ENCODE measurements at regions not wholly inside any gene's neighbourhood (a gene's known extent, or its start where the extent isn't known, plus 50 kb on each side); places are given as distances from the start of the nearest gene placed in this dataset.

DNA sequence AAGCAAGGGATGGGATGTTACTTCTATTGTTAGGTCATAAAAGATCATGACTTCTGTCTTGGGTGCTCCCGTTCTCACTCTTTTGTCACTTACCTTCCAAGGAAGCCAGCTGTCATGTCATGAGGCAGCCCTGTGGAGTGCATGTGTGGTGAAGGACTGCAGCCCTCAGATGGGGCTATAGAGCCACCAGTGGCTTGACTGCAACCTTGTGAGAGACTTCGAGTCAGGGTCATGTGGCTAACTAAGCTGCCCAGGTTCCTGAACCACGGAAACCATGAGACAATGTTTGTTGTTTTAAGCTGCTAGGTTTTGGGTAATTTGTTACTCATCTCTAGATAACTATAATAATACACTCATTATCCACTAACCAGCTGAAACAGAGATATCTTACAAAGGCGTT is 477.1 kb downstream of the BTBD3 start:
- Histone ChIP-seq H3K36me3 (ENCODE audit: insufficient read depth, low read length) (no peaks in the 10 kb centered on the region), H4K20me1 (ENCODE audit: insufficient read depth, low read depth, low read length) (no peaks in the 10 kb centered on the region), H3K79me2 (ENCODE audit: low read length) (no peaks in the 10 kb centered on the region), H3K27ac (ENCODE audit: low read length) (no peak overlapping the region), H3K9ac (ENCODE audit: low read length) (no peak overlapping the region), H3K9me2 (replicated peaks; ENCODE audit: insufficient read depth, low read length) (no peaks in the 10 kb centered on the region), H2AFZ (ENCODE audit: low read length) (no peak overlapping the region), H3K9me3 (ENCODE audit: low read length) (peaks cover 6% of the 10 kb centered on the region), H3K4me3 (ENCODE audit: low read length) (no peak overlapping the region), H3K4me1 (ENCODE audit: low read length) (no peaks in the 10 kb centered on the region), H3K27me3 (ENCODE audit: low read length) (no peaks in the 10 kb centered on the region), H3K4me2 (ENCODE audit: low read depth, low read length, poor library complexity, severe bottlenecking) (no peak overlapping the region)
- peak; percentile 42 for DNase-seq

DNA sequence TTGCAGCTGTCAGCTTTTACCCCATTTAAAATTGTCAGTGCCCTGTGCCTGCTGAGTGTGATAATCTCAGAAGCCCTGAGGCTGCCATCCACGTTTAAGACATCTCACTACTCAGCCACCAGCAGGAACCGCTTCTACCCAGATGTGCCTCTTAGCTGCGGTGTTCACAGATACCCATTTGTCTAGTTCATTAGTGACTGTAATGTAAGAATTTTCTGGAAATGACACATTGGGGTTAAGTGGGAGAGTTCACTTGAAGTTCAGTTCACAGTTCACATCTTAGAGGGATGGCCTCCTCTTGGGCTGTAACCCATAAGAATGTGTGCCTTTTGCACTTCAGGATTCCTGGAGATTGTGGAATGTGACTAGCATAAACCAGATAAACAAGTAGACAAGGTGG is 477.7 kb downstream of the BTBD3 start:
- no peaks in the 10 kb centered on the region for H3K27me3 ChIP-seq (ENCODE audit: low read length)
- no peak overlapping the region for H3K4me3 ChIP-seq (ENCODE audit: low read length)
- no peaks in the 10 kb centered on the region for H3K4me1 ChIP-seq (ENCODE audit: low read length)
- H4K20me1 ChIP-seq (ENCODE audit: insufficient read depth, low read depth, low read length): no peaks in the 10 kb centered on the region
- no peaks in the 10 kb centered on the region for H3K79me2 ChIP-seq (ENCODE audit: low read length)
- H3K9me3 ChIP-seq (ENCODE audit: low read length): peaks cover 6% of the 10 kb centered on the region
- DNase-seq: no peak
- H3K4me2 ChIP-seq (ENCODE audit: low read depth, low read length, poor library complexity, severe bottlenecking): no peak overlapping the region
- no peaks in the 10 kb centered on the region for H3K9me2 ChIP-seq (replicated peaks; ENCODE audit: insufficient read depth, low read length)
- no peak overlapping the region for H3K9ac ChIP-seq (ENCODE audit: low read length)
- H2AFZ ChIP-seq (ENCODE audit: low read length): no peak overlapping the region
- H3K27ac ChIP-seq (ENCODE audit: low read length): no peak overlapping the region
- H3K36me3 ChIP-seq (ENCODE audit: insufficient read depth, low read length): no peaks in the 10 kb centered on the region

DNA sequence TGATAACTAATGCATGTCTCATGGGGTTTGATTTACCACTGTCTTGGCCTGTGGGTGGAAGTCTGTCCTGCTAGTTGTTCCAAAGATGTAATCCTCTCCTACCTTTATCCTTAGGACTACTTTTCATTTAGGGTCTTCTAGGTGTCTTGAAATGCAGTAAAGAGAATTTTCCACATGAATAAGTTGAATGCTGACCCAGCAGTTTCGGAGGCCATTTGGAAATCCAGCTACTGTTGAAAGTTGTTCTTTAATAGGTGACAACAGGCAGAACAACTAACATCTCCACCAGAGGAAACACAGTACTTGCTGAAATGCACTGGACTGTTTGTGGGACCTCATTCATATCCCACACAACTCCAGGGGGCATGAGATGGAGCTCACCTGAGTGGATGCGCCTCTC is 478.1 kb downstream of the BTBD3 start:
- no peak for DNase-seq
- Histone ChIP-seq H2AFZ (ENCODE audit: low read length) (no peak overlapping the region), H3K4me3 (ENCODE audit: low read length) (no peak overlapping the region), H3K9me3 (ENCODE audit: low read length) (peaks cover 6% of the 10 kb centered on the region), H3K9ac (ENCODE audit: low read length) (no peak overlapping the region), H3K27ac (ENCODE audit: low read length) (no peak overlapping the region), H3K4me2 (ENCODE audit: low read depth, low read length, poor library complexity, severe bottlenecking) (no peak overlapping the region), H4K20me1 (ENCODE audit: insufficient read depth, low read depth, low read length) (no peaks in the 10 kb centered on the region), H3K4me1 (ENCODE audit: low read length) (no peaks in the 10 kb centered on the region), H3K36me3 (ENCODE audit: insufficient read depth, low read length) (no peaks in the 10 kb centered on the region), H3K79me2 (ENCODE audit: low read length) (no peaks in the 10 kb centered on the region), H3K9me2 (replicated peaks; ENCODE audit: insufficient read depth, low read length) (no peaks in the 10 kb centered on the region), H3K27me3 (ENCODE audit: low read length) (no peaks in the 10 kb centered on the region)

DNA sequence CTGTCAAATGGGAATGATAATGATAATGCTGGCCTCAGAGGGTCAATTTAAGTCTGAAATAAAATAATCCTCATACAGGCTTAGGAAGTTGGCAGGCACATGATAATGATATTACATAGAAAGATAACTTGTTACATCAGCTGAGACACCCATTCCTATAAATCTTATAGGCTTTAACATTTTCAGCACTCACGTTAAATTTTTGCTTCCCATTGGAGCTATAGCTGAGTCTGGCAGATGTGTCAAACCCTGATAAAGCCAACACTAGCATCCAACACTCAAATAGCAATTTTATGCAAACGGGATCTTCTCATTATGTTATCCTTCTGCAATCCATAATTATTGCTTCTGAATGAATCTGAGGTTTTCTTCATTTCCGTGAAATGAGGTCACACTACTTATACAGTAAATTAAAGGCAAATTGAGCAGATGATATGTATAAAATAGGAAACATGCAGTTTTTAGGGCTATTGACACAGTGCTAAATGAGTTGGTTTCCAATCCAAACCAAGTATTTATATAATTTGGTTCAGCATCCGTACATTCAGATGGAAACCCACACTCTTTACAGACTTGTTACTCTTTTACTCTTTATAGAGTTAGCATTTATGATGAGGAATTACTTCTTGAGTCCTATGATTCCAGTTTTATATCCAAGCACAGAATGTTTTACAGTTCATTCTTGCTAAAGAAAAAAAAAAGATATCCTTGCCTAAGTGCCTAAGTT is 481.6 kb downstream of the BTBD3 start:
- Histone ChIP-seq H3K27me3 (ENCODE audit: low read length) (no peaks in the 10 kb centered on the region), H3K36me3 (ENCODE audit: insufficient read depth, low read length) (no peaks in the 10 kb centered on the region), H2AFZ (ENCODE audit: low read length) (no peak overlapping the region), H3K79me2 (ENCODE audit: low read length) (no peaks in the 10 kb centered on the region), H3K9ac (ENCODE audit: low read length) (no peak overlapping the region), H3K27ac (ENCODE audit: low read length) (no peak overlapping the region), H3K4me3 (ENCODE audit: low read length) (no peak overlapping the region), H3K9me3 (ENCODE audit: low read length) (peaks cover 6% of the 10 kb centered on the region), H3K4me2 (ENCODE audit: low read depth, low read length, poor library complexity, severe bottlenecking) (no peak overlapping the region), H3K4me1 (ENCODE audit: low read length) (no peaks in the 10 kb centered on the region), H4K20me1 (ENCODE audit: insufficient read depth, low read depth, low read length) (no peaks in the 10 kb centered on the region), H3K9me2 (replicated peaks; ENCODE audit: insufficient read depth, low read length) (no peaks in the 10 kb centered on the region)
- DNase-seq: no peak

DNA sequence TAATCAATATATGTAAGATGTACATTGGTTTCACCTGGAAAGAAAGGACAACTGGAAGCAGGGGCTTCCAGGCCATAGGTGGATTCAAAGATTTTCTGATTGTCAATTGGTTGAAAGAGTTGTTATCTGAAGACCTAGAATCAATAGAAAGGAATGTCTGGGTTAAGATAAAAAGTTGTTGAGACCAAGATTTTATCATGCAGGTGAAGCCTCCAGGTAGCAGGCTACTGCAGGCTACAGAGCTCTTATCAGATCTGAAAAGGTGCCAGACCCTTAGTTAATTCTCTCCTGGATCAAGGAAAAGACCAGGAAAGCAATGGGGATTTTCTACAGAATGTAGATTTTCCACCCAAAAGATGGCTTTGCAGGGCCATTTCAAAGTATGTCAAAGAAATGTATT is 487.2 kb downstream of the BTBD3 start:
- H3K9me3 ChIP-seq (ENCODE audit: low read length): peaks cover 25% of the 10 kb centered on the region
- no peaks in the 10 kb centered on the region for H3K4me1 ChIP-seq (ENCODE audit: low read length)
- no peak overlapping the region for H3K4me3 ChIP-seq (ENCODE audit: low read length)
- no peak for DNase-seq
- H4K20me1 ChIP-seq (ENCODE audit: insufficient read depth, low read depth, low read length): no peaks in the 10 kb centered on the region
- H3K9ac ChIP-seq (ENCODE audit: low read length): no peak overlapping the region
- no peaks in the 10 kb centered on the region for H3K9me2 ChIP-seq (replicated peaks; ENCODE audit: insufficient read depth, low read length)
- H3K4me2 ChIP-seq (ENCODE audit: low read depth, low read length, poor library complexity, severe bottlenecking): no peak overlapping the region
- no peaks in the 10 kb centered on the region for H3K36me3 ChIP-seq (ENCODE audit: insufficient read depth, low read length)
- H3K27me3 ChIP-seq (ENCODE audit: low read length): no peaks in the 10 kb centered on the region
- no peak overlapping the region for H3K27ac ChIP-seq (ENCODE audit: low read length)
- H2AFZ ChIP-seq (ENCODE audit: low read length): no peak overlapping the region
- H3K79me2 ChIP-seq (ENCODE audit: low read length): no peaks in the 10 kb centered on the region

DNA sequence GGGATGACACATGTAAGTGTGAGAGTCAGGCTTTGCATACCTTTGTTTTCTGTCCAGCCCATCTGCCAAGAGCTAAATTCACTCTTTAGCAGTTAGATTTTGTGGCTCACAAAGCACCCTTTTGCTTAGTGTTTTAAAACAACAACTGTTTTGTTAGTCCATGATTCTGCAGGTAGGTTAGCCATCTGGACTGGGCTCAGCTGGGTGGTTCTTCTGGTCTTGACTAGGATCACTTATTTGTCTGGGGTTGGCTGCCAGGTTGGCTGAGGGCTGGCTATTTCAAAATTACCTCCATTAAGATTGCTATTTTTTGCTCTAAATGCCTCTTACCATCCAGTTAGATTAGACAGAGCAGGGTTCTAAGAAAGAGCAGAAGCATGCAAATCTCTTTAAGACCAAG is 489.3 kb downstream of the BTBD3 start:
- peaks cover 30% of the 10 kb centered on the region for H3K9me3 ChIP-seq (ENCODE audit: low read length)
- no peaks in the 10 kb centered on the region for H4K20me1 ChIP-seq (ENCODE audit: insufficient read depth, low read depth, low read length)
- no peak overlapping the region for H3K4me3 ChIP-seq (ENCODE audit: low read length)
- no peak overlapping the region for H2AFZ ChIP-seq (ENCODE audit: low read length)
- H3K4me2 ChIP-seq (ENCODE audit: low read depth, low read length, poor library complexity, severe bottlenecking): no peak overlapping the region
- no peaks in the 10 kb centered on the region for H3K79me2 ChIP-seq (ENCODE audit: low read length)
- no peak overlapping the region for H3K27ac ChIP-seq (ENCODE audit: low read length)
- H3K9ac ChIP-seq (ENCODE audit: low read length): no peak overlapping the region
- no peaks in the 10 kb centered on the region for H3K27me3 ChIP-seq (ENCODE audit: low read length)
- no peaks in the 10 kb centered on the region for H3K36me3 ChIP-seq (ENCODE audit: insufficient read depth, low read length)
- DNase-seq: no peak
- H3K4me1 ChIP-seq (ENCODE audit: low read length): no peaks in the 10 kb centered on the region
- H3K9me2 ChIP-seq (replicated peaks; ENCODE audit: insufficient read depth, low read length): no peaks in the 10 kb centered on the region

DNA sequence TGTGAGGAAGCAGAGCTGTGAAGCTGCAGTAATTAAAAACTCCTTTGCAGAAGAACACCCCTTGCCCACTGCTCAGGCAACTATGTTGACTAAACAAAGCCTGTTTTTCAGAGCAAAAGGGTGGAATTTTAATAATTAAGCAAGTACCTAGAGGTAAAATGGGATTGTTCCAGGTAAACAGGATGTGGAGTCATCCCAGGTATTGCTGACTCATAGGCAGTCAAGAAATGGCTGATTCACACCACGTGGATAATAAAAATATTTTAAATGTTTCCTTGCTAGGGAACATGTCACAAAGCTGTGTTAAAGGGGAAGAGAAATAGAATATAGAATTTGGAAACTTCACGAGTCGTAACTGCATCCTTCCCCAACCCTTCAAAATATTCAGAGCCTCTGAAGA is 491.8 kb downstream of the BTBD3 start:
- no peak overlapping the region for H3K27ac ChIP-seq (ENCODE audit: low read length)
- H3K9me2 ChIP-seq (replicated peaks; ENCODE audit: insufficient read depth, low read length): no peaks in the 10 kb centered on the region
- H3K36me3 ChIP-seq (ENCODE audit: insufficient read depth, low read length): no peaks in the 10 kb centered on the region
- H3K9ac ChIP-seq (ENCODE audit: low read length): no peak overlapping the region
- DNase-seq: no peak
- no peak overlapping the region for H3K4me3 ChIP-seq (ENCODE audit: low read length)
- no peaks in the 10 kb centered on the region for H3K4me1 ChIP-seq (ENCODE audit: low read length)
- no peaks in the 10 kb centered on the region for H3K27me3 ChIP-seq (ENCODE audit: low read length)
- H3K4me2 ChIP-seq (ENCODE audit: low read depth, low read length, poor library complexity, severe bottlenecking): no peak overlapping the region
- no peaks in the 10 kb centered on the region for H4K20me1 ChIP-seq (ENCODE audit: insufficient read depth, low read depth, low read length)
- peaks cover 35% of the 10 kb centered on the region for H3K9me3 ChIP-seq (ENCODE audit: low read length)
- H2AFZ ChIP-seq (ENCODE audit: low read length): no peak overlapping the region
- no peaks in the 10 kb centered on the region for H3K79me2 ChIP-seq (ENCODE audit: low read length)

DNA sequence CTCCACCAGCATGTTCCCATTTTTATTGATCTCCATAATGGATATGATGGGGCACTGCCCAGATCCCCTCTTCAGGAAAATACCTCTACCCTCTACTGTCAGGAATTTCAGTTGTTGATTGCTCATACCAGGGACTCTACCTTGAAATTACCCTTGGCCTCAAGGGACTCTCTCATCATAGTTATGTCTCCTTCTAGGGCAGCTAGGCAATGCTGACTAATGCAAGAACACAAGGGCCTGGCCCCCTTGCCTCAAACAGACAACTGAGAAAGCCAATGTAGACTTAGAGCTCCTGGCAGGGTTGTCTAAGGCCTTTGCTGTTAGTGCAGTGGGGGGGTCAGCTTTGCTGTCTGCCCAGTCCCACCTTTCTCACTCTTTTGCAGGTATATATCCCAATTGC is 493.1 kb downstream of the BTBD3 start:
- Histone ChIP-seq H2AFZ (ENCODE audit: low read length) (no peak overlapping the region), H3K36me3 (ENCODE audit: insufficient read depth, low read length) (no peaks in the 10 kb centered on the region), H3K4me3 (ENCODE audit: low read length) (no peak overlapping the region), H3K27ac (ENCODE audit: low read length) (no peak overlapping the region), H3K9me2 (replicated peaks; ENCODE audit: insufficient read depth, low read length) (no peaks in the 10 kb centered on the region), H3K9ac (ENCODE audit: low read length) (no peak overlapping the region), H3K4me2 (ENCODE audit: low read depth, low read length, poor library complexity, severe bottlenecking) (no peak overlapping the region), H3K9me3 (ENCODE audit: low read length) (peaks cover 36% of the 10 kb centered on the region), H3K27me3 (ENCODE audit: low read length) (no peaks in the 10 kb centered on the region), H4K20me1 (ENCODE audit: insufficient read depth, low read depth, low read length) (no peaks in the 10 kb centered on the region), H3K4me1 (ENCODE audit: low read length) (no peaks in the 10 kb centered on the region), H3K79me2 (ENCODE audit: low read length) (no peaks in the 10 kb centered on the region)
- no peak for DNase-seq
